ENCODE measurements at regions not wholly inside any gene's neighbourhood (a gene's known extent, or its start where the extent isn't known, plus 50 kb on each side); places are given as distances from the start of the nearest gene placed in this dataset.

- TF ChIP-seq CTCF (IDR thresholded peaks at IDR 0.05; ENCODE audit: control extremely low read depth, extremely low read depth) = no peak
- DNase-seq = peak in 1 of 3 donors; percentile 6
- Histone ChIP-seq H3K4me3 (no peak overlapping the region), H3K27me3 (ENCODE audit: control insufficient read depth in 3 of 3, insufficient read depth in 3 of 3, low read length in 2 of 3) (no peaks in the 10 kb centered on the region), H3K9me3 (ENCODE audit: control insufficient read depth in 4 of 4, insufficient read depth in 3 of 4, low read length in 3 of 4) (peaks cover 0 to 2% (median 0%) of the 10 kb centered on the region in 4 donors), H3K9ac (ENCODE audit: insufficient read depth in 1 of 2, low read length in 2 of 2) (no peak overlapping the region), H3K4me1 (ENCODE audit: control insufficient read depth in 5 of 5, insufficient read depth in 5 of 5, low read length in 5 of 5) (no peaks in the 10 kb centered on the region), H3K27ac (ENCODE audit: low read depth in 1 of 2, low read length in 1 of 2) (no peak overlapping the region), H3K36me3 (ENCODE audit: control insufficient read depth in 4 of 4, insufficient read depth in 4 of 4, low read length in 4 of 4) (no peaks in the 10 kb centered on the region)
- ATAC-seq (ENCODE audit: insufficient read depth, low FRiP score) = no peak
- 90 to 93% methylated on average over 2 of the region's 2 CpGs for WGBS, 2 donors
Observed at GRCh38 chr10:18735711-18736110, 76.5 kb downstream of the ARL5B start.

GRCh38 chr10:18737236-18737635, 78.0 kb downstream of the ARL5B start:
- ATAC-seq (ENCODE audit: insufficient read depth, low FRiP score) = no peak
- no peaks in the 10 kb centered on the region for H3K36me3 ChIP-seq (ENCODE audit: control insufficient read depth in 4 of 4, insufficient read depth in 4 of 4, low read length in 4 of 4)
- TF ChIP-seq CTCF (IDR thresholded peaks at IDR 0.05; ENCODE audit: control extremely low read depth, extremely low read depth) = no peak
- H3K9ac ChIP-seq (ENCODE audit: insufficient read depth in 1 of 2, low read length in 2 of 2) = no peak overlapping the region
- H3K27me3 ChIP-seq (ENCODE audit: control insufficient read depth in 3 of 3, insufficient read depth in 3 of 3, low read length in 2 of 3) = no peaks in the 10 kb centered on the region
- H3K9me3 ChIP-seq (ENCODE audit: control insufficient read depth in 4 of 4, insufficient read depth in 3 of 4, low read length in 3 of 4) = peaks cover 0 to 2% (median 0%) of the 10 kb centered on the region in 4 donors
- no peak overlapping the region for H3K27ac ChIP-seq (ENCODE audit: low read depth in 1 of 2, low read length in 1 of 2)
- no peak for DNase-seq
- no peaks in the 10 kb centered on the region for H3K4me1 ChIP-seq (ENCODE audit: control insufficient read depth in 5 of 5, insufficient read depth in 5 of 5, low read length in 5 of 5)
- H3K4me3 ChIP-seq = no peak overlapping the region
- WGBS, 2 donors = 79 to 86% methylated on average over 2 of the region's 2 CpGs

GRCh38 chr10:18737841-18738240, 78.6 kb downstream of the ARL5B start:
- H3K27me3 ChIP-seq (ENCODE audit: control insufficient read depth in 3 of 3, insufficient read depth in 3 of 3, low read length in 2 of 3) = no peaks in the 10 kb centered on the region
- peaks cover 0 to 2% (median 0%) of the 10 kb centered on the region in 4 donors for H3K9me3 ChIP-seq (ENCODE audit: control insufficient read depth in 4 of 4, insufficient read depth in 3 of 4, low read length in 3 of 4)
- H3K4me1 ChIP-seq (ENCODE audit: control insufficient read depth in 5 of 5, insufficient read depth in 5 of 5, low read length in 5 of 5) = no peaks in the 10 kb centered on the region
- H3K4me3 ChIP-seq = no peak overlapping the region
- DNase-seq (peak in 1 of 3 donors; percentile 15), ATAC-seq (ENCODE audit: insufficient read depth, low FRiP score) (no peak)
- H3K36me3 ChIP-seq (ENCODE audit: control insufficient read depth in 4 of 4, insufficient read depth in 4 of 4, low read length in 4 of 4) = no peaks in the 10 kb centered on the region
- H3K27ac ChIP-seq (ENCODE audit: low read depth in 1 of 2, low read length in 1 of 2) = no peak overlapping the region
- H3K9ac ChIP-seq (ENCODE audit: insufficient read depth in 1 of 2, low read length in 2 of 2) = no peak overlapping the region
- WGBS, 2 donors = 82 to 89% methylated on average over 8 of the region's 8 CpGs
- no peak for TF ChIP-seq CTCF (IDR thresholded peaks at IDR 0.05; ENCODE audit: control extremely low read depth, extremely low read depth)

GRCh38 chr10:18738835-18739234, 79.6 kb downstream of the ARL5B start:
- WGBS, 2 donors = 59 to 60% methylated on average over 3 of the region's 3 CpGs
- no peak overlapping the region for H3K4me3 ChIP-seq
- no peaks in the 10 kb centered on the region for H3K4me1 ChIP-seq (ENCODE audit: control insufficient read depth in 5 of 5, insufficient read depth in 5 of 5, low read length in 5 of 5)
- no peaks in the 10 kb centered on the region for H3K27me3 ChIP-seq (ENCODE audit: control insufficient read depth in 3 of 3, insufficient read depth in 3 of 3, low read length in 2 of 3)
- H3K27ac ChIP-seq (ENCODE audit: low read depth in 1 of 2, low read length in 1 of 2) = no peak overlapping the region
- peaks cover 0 to 2% (median 0%) of the 10 kb centered on the region in 4 donors for H3K9me3 ChIP-seq (ENCODE audit: control insufficient read depth in 4 of 4, insufficient read depth in 3 of 4, low read length in 3 of 4)
- no peak overlapping the region for H3K9ac ChIP-seq (ENCODE audit: insufficient read depth in 1 of 2, low read length in 2 of 2)
- H3K36me3 ChIP-seq (ENCODE audit: control insufficient read depth in 4 of 4, insufficient read depth in 4 of 4, low read length in 4 of 4) = no peaks in the 10 kb centered on the region
- ATAC-seq (ENCODE audit: insufficient read depth, low FRiP score) (no peak), DNase-seq (peak in 2 of 3 donors; percentile 11 to 44)
- no peak for TF ChIP-seq CTCF (IDR thresholded peaks at IDR 0.05; ENCODE audit: control extremely low read depth, extremely low read depth)

Measured in lung (tissue), 11 donors.